Liver (tissue), 3 donors: ENCODE measurements at regions not wholly inside any gene's neighbourhood (a gene's known extent, or its start where the extent isn't known, plus 50 kb on each side); places are given as distances from the start of the nearest gene placed in this dataset.

Experiments used
- RAD21 ChIP-seq, 2 donors: IDR thresholded peaks; 2 replicates each; pipeline ENCODE4 v1.6.1; 2016; ENCODE audit warnings: antibody characterized with exemption in 2 of 2, mild to moderate bottlenecking in 2 of 2
- TF ChIP-seq, protein P1 (sequence below): fragments of 150-350 bp; IDR thresholded peaks from 2 replicates; pipeline ENCODE4 v1.5.1; 2017; ENCODE audit warnings: improper control_type of control experiment, low read depth, low read length; ENCODE audit not compliant: missing input control
- TF ChIP-seq, protein P2 (sequence below): IDR thresholded peaks from 2 replicates; pipeline ENCODE4 v1.6.1; 2016; ENCODE audit warnings: antibody characterized with exemption
- donor health status: healthy.
- donor health status: healthy.

DNA sequence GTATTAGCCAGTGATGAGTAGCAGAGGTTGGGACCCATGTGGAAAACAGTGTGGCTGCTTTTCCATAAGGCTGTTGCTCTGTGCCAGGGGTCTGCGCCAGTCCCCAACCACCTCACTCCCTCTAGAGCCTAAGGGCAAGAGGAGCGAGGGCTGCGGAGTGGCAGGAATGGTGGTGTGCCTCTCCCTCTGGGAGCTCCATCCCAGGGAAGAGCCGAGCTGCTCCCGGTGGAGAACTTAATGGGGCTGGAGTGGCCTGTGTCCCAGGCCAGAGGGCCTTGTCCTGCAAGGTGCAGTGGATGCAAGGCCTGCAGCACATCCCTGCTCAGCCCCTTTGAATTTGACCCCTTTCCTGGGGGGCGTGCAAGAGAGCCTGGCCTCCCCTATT lies 105.4 kb upstream of the GRXCR1 start:
- TF ChIP-seq, protein P1, sequence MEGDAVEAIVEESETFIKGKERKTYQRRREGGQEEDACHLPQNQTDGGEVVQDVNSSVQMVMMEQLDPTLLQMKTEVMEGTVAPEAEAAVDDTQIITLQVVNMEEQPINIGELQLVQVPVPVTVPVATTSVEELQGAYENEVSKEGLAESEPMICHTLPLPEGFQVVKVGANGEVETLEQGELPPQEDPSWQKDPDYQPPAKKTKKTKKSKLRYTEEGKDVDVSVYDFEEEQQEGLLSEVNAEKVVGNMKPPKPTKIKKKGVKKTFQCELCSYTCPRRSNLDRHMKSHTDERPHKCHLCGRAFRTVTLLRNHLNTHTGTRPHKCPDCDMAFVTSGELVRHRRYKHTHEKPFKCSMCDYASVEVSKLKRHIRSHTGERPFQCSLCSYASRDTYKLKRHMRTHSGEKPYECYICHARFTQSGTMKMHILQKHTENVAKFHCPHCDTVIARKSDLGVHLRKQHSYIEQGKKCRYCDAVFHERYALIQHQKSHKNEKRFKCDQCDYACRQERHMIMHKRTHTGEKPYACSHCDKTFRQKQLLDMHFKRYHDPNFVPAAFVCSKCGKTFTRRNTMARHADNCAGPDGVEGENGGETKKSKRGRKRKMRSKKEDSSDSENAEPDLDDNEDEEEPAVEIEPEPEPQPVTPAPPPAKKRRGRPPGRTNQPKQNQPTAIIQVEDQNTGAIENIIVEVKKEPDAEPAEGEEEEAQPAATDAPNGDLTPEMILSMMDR = no peak
- TF ChIP-seq, protein P2, sequence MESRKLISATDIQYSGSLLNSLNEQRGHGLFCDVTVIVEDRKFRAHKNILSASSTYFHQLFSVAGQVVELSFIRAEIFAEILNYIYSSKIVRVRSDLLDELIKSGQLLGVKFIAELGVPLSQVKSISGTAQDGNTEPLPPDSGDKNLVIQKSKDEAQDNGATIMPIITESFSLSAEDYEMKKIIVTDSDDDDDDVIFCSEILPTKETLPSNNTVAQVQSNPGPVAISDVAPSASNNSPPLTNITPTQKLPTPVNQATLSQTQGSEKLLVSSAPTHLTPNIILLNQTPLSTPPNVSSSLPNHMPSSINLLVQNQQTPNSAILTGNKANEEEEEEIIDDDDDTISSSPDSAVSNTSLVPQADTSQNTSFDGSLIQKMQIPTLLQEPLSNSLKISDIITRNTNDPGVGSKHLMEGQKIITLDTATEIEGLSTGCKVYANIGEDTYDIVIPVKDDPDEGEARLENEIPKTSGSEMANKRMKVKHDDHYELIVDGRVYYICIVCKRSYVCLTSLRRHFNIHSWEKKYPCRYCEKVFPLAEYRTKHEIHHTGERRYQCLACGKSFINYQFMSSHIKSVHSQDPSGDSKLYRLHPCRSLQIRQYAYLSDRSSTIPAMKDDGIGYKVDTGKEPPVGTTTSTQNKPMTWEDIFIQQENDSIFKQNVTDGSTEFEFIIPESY = no peak
- TF ChIP-seq RAD21 (IDR thresholded peaks at IDR 0.05) = no peak
